Tibial nerve (tissue), 4 donors: ENCODE measurements at regions not wholly inside any gene's neighbourhood (a gene's known extent, or its start where the extent isn't known, plus 50 kb on each side); places are given as distances from the start of the nearest gene placed in this dataset.

Source experiments
- CTCF ChIP-seq, 5 experiments: fragments of 200-600 bp in 3 of 5; fragments of 450-650 bp in 2 of 5; sonication (generic) in 3 of 5; IDR thresholded peaks; one replicate each; pipeline ENCODE4 v1.5.1; 2016 to 2019; ENCODE audit warnings: antibody characterized with exemption in 5 of 5, mild to moderate bottlenecking in 3 of 5, moderate library complexity in 2 of 5
- EP300 ChIP-seq, 2 donors: sonication (generic); formaldehyde crosslinking; IDR thresholded peaks; one replicate each; pipeline ENCODE4 v1.6.1; 2017; ENCODE audit warnings: antibody characterized with exemption in 2 of 2, mild to moderate bottlenecking in 1 of 2
- POLR2A ChIP-seq, 2 donors: fragments of 450-650 bp; IDR thresholded peaks; one replicate each; pipeline ENCODE4 v1.6.1; 2017; ENCODE audit warnings: antibody characterized with exemption in 2 of 2, mild to moderate bottlenecking in 2 of 2, moderate library complexity in 2 of 2

GRCh38 chr1:78304761-78305160 is 186.0 kb upstream of the PTGFR start:
- TF ChIP-seq CTCF (IDR thresholded peaks at IDR 0.05): no peak
- no peak for TF ChIP-seq POLR2A (IDR thresholded peaks at IDR 0.05)
- no peak for TF ChIP-seq EP300 (IDR thresholded peaks at IDR 0.05)
